GM12878 (cell line): ENCODE measurements at regions not wholly inside any gene's neighbourhood (a gene's known extent, or its start where the extent isn't known, plus 50 kb on each side); places are given as distances from the start of the nearest gene placed in this dataset.

Experiments used
- ATF7 ChIP-seq: fragments of 450-650 bp; IDR thresholded peaks from 2 replicates; pipeline ENCODE4 v1.6.1; 2016; ENCODE audit warnings: low read depth, mild to moderate bottlenecking
- CTCF ChIP-seq, 3 experiments: IDR thresholded peaks in 2 of 3; conservative IDR thresholded peaks in 1 of 3; 2 replicates each; pipeline ENCODE4 v1.5.1; 2011; ENCODE audit warnings: low read depth in 3 of 3, low read length in 3 of 3, mild to moderate bottlenecking in 3 of 3, control low read depth in 2 of 3, moderate library complexity in 2 of 3, inconsistent platforms in 1 of 3, mixed read lengths in 1 of 3; ENCODE audit not compliant: control insufficient read depth in 2 of 3, insufficient read depth in 1 of 3; ENCODE audit errors: extremely low read depth in 1 of 3
- KLF5 ChIP-seq: fragments of 450-650 bp; IDR thresholded peaks from 2 replicates; pipeline ENCODE4 v1.6.1; 2014; ENCODE audit warnings: mild to moderate bottlenecking; ENCODE audit not compliant: partially characterized antibody
- TF ChIP-seq, protein P1 (sequence below): IDR thresholded peaks from 2 replicates; pipeline ENCODE4 v1.6.1; 2012; ENCODE audit warnings: low read length, inconsistent platforms

DNA sequence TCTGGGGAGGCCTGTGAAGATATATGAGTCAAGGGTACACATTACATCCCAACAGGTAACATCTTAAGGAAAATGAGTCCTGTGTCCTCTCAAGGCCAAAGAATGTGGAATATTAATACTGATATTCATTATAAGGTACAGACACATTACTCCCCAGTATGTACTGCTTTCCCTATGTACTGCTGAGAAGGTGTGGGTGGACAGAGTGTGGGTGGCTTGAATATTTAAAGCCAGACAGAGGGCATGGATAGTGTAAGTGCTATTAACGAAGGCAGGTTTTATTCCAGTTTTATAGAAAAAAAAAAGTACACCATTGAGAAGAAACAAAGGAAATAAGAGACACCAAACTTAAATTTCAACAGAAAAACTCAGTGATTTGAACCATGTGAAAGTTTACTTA, 1054.4 kb downstream of the XPNPEP1 start:
- TF ChIP-seq, protein P1, sequence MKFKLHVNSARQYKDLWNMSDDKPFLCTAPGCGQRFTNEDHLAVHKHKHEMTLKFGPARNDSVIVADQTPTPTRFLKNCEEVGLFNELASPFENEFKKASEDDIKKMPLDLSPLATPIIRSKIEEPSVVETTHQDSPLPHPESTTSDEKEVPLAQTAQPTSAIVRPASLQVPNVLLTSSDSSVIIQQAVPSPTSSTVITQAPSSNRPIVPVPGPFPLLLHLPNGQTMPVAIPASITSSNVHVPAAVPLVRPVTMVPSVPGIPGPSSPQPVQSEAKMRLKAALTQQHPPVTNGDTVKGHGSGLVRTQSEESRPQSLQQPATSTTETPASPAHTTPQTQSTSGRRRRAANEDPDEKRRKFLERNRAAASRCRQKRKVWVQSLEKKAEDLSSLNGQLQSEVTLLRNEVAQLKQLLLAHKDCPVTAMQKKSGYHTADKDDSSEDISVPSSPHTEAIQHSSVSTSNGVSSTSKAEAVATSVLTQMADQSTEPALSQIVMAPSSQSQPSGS, result no peak
- no peak for TF ChIP-seq ATF7
- TF ChIP-seq CTCF (IDR thresholded peaks at IDR 0.05 in 2 of 3, conservative IDR thresholded peaks at IDR 0.05 in 1 of 3; ENCODE audit: control insufficient read depth in 2 of 3, extremely low read depth in 1 of 3, insufficient read depth in 1 of 3, low read depth in 3 of 3, low read length in 3 of 3), result no peak
- no peak for TF ChIP-seq KLF5
